ENCODE measurements at regions not wholly inside any gene's neighbourhood (a gene's known extent, or its start where the extent isn't known, plus 50 kb on each side); places are given as distances from the start of the nearest gene placed in this dataset.

DNA sequence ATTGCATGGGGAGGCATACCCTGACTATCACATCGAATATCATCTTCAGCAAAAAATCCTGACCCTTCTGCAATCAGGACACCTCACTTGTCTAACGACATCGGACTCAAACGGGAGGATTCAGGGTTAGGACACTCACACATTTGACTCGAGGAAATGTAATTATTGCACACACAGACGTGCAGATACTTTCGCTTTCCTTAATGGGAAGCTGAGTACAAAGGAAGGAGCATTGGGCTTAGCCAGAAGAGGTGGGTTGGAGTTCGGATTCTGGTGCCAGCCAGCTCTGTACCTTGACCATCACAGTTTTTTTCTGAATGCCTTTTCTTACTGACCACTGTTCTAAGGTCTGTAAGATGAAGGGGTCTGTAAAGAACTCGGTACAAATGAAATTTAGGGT lies 260.4 kb downstream of the GALC start:
- Histone ChIP-seq H3K4me1 (no peaks in the 10 kb centered on the region), H3K27ac (no peak overlapping the region), H3K36me3 (no peaks in the 10 kb centered on the region), H3K9me3 (no peaks in the 10 kb centered on the region), H3K4me3 (replicated peaks in 1 of 3) (no peak overlapping the region), H3K27me3 (no peaks in the 10 kb centered on the region)
- intact Hi-C loops (cut with DNase I) = no loop called here
- DNase-seq = no peak
- no peak for TF ChIP-seq POLR2A (IDR thresholded peaks at IDR 0.05)
- TF ChIP-seq, protein P1, sequence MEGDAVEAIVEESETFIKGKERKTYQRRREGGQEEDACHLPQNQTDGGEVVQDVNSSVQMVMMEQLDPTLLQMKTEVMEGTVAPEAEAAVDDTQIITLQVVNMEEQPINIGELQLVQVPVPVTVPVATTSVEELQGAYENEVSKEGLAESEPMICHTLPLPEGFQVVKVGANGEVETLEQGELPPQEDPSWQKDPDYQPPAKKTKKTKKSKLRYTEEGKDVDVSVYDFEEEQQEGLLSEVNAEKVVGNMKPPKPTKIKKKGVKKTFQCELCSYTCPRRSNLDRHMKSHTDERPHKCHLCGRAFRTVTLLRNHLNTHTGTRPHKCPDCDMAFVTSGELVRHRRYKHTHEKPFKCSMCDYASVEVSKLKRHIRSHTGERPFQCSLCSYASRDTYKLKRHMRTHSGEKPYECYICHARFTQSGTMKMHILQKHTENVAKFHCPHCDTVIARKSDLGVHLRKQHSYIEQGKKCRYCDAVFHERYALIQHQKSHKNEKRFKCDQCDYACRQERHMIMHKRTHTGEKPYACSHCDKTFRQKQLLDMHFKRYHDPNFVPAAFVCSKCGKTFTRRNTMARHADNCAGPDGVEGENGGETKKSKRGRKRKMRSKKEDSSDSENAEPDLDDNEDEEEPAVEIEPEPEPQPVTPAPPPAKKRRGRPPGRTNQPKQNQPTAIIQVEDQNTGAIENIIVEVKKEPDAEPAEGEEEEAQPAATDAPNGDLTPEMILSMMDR (IDR thresholded peaks at IDR 0.05) = no peak
- 76 to 87% methylated on average over 9 of the region's 9 CpGs for WGBS, 2 donors

DNA sequence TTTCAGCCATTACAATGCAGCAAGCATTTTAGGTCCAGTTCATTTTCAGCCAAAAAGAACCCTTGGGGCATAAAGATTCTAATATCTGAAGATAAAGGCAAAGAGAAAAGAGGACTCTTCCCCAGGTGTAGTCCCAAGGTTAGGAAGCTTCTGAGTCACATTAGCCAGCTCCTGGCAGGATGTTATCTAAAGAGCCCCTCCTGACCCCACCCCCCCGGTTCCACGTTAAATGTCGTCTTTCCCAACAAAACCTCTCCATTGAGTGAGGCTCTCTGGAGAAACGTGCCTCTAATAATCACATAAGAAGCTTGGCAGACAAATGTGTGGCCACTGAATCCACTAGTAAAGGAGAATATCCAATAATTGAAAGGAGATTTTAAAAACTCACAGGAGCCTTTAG lies 267.7 kb downstream of the GALC start:
- H3K27me3 ChIP-seq = no peaks in the 10 kb centered on the region
- TF ChIP-seq POLR2A (IDR thresholded peaks at IDR 0.05) = no peak
- TF ChIP-seq, protein P1 (IDR thresholded peaks at IDR 0.05) = no peak
- 57 to 68% methylated on average over 4 of the region's 4 CpGs for WGBS, 2 donors
- no peak overlapping the region for H3K4me3 ChIP-seq (replicated peaks in 1 of 3)
- no peaks in the 10 kb centered on the region for H3K9me3 ChIP-seq
- no peak overlapping the region for H3K27ac ChIP-seq
- no peaks in the 10 kb centered on the region for H3K36me3 ChIP-seq
- DNase-seq = no peak
- intact Hi-C loops (cut with DNase I) = no loop called here
- no peaks in the 10 kb centered on the region for H3K4me1 ChIP-seq

DNA sequence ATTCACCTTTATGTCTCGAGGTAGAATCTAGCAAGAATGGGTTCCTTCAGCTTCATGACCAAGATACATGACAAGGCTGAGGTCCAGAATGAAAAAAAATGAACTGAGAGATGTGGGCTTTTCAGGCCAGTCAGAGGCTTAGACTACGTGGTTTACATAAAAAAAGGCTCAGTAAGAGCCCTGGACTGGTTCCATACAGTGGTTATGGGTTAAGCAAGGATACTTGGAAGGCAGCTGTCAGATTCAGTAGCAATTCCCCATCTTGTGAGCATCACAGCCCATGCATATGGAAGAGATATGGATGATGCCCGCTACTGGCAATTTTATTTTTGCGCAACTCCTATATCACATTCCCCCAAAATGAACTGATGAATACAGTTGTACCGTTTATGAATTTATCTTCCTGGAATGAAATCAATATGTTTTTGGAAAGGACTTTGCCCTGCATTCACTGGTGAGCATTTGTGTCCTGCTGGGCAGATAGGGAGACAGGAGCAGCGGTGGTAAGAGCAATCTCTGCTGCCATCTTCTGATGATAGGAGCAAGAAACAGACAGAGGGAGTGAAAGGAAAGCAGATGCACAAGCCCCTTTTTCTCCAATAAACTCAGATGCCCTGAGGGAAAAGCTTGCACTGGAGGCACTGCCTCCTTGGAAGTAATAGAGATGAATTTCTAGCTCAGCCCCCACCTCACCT lies 280.4 kb downstream of the GALC start:
- Histone ChIP-seq H3K27me3 (no peaks in the 10 kb centered on the region), H3K9me3 (no peaks in the 10 kb centered on the region), H3K4me1 (no peaks in the 10 kb centered on the region), H3K27ac (no peak overlapping the region), H3K4me3 (replicated peaks in 1 of 3) (no peak overlapping the region), H3K36me3 (no peaks in the 10 kb centered on the region)
- DNase-seq = no peak
- 72 to 76% methylated on average over 6 of the region's 6 CpGs for WGBS, 2 donors
- intact Hi-C loops (cut with DNase I) = no loop called here
- TF ChIP-seq POLR2A (IDR thresholded peaks at IDR 0.05) = no peak
- TF ChIP-seq, protein P1 (IDR thresholded peaks at IDR 0.05) = no peak

DNA sequence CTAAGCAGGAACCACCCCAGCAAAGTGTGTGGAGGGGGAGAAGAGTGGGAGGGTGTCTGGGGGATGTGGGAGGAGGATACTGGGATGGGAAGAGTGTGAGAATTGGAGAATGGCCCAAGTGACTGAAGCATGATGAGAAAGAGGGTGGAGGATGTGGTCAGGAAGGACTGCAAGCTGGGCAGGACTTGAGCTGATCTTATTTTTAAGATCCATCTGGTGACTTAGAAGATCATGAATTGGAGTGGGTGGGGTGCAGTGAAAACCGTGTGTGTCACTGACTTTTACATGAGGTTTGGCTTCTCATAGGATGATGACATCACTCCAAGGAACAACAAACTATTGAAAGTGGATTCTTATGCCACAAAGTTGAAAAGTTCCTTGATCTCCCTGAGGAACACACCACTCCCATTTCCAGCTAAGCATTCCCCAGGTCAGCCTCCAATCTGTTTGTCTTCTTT lies 287.5 kb downstream of the GALC start:
- no peaks in the 10 kb centered on the region for H3K27me3 ChIP-seq
- no peaks in the 10 kb centered on the region for H3K9me3 ChIP-seq
- DNase-seq = no peak
- H3K36me3 ChIP-seq = no peaks in the 10 kb centered on the region
- no peak overlapping the region for H3K27ac ChIP-seq
- no peak overlapping the region for H3K4me3 ChIP-seq (replicated peaks in 1 of 3)
- intact Hi-C loops (cut with DNase I) = no loop called here
- WGBS, 2 donors = 13 to 28% methylated on average over 1 of the region's 1 CpG
- TF ChIP-seq POLR2A (IDR thresholded peaks at IDR 0.05) = no peak
- TF ChIP-seq, protein P1 (IDR thresholded peaks at IDR 0.05) = no peak
- H3K4me1 ChIP-seq = no peaks in the 10 kb centered on the region

DNA sequence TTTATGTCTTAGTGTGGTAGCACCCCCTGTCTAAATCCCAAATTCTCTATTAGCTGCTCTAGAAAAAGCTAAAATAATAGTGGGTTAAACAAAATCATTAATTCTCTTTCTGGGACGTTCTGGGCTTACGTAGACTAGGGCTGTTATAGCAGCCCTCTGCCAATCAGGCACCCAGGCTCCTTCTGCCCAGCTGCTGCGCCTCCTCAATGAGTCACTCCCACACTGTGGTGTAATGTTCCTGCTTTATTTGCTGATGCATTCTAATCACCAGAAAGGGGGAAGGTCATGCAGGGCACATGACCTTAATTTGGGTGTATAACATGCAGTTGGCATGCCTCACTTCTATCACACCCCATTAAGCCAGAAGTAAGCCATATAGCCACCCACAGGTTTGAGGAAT lies 294.5 kb downstream of the GALC start:
- Histone ChIP-seq H3K4me1 (no peaks in the 10 kb centered on the region), H3K36me3 (no peaks in the 10 kb centered on the region), H3K4me3 (replicated peaks in 1 of 3) (no peak overlapping the region), H3K27me3 (no peaks in the 10 kb centered on the region), H3K9me3 (no peaks in the 10 kb centered on the region), H3K27ac (no peak overlapping the region)
- intact Hi-C loops (cut with DNase I) = no loop called here
- DNase-seq = no peak
- 86% methylated on average over 3 of the region's 3 CpGs for WGBS, 2 donors
- TF ChIP-seq POLR2A (IDR thresholded peaks at IDR 0.05) = no peak
- TF ChIP-seq, protein P1 (IDR thresholded peaks at IDR 0.05) = no peak

Measured in thyroid gland (tissue), 4 donors.